Keratinocyte (primary cell): ENCODE measurements at regions not wholly inside any gene's neighbourhood (a gene's known extent, or its start where the extent isn't known, plus 50 kb on each side); places are given as distances from the start of the nearest gene placed in this dataset.

Experiments
- DNase-seq: peaks from one replicate; pipeline ENCODE4 v3.0.0-alpha.2; 2011; ENCODE audit warnings: low read depth, missing footprints, low spot score
- FAIRE-seq: peaks from 2 replicates; lab custom pipeline; 2011; peaks lifted over from hg19 to GRCh38; lab: Jason Lieb, UNC
- H2AFZ ChIP-seq: 2 replicates; pipeline ENCODE4 v1.6.0; 2012; ENCODE audit warnings: low read length, control low read depth, inconsistent platforms; ENCODE audit not compliant: control insufficient read depth
- H3K27ac ChIP-seq: 2 replicates; pipeline ENCODE4 v1.5.1; 2011; ENCODE audit warnings: low read length; ENCODE audit not compliant: control insufficient read depth, insufficient read depth
- H3K27me3 ChIP-seq: 3 replicates; pipeline ENCODE4 v1.6.0; 2011; ENCODE audit warnings: low read length; ENCODE audit not compliant: control insufficient read depth, insufficient read depth; ENCODE audit errors: extremely low read depth
- H3K36me3 ChIP-seq, 2 experiments: 2 replicates in 1 of 2; 3 replicates in 1 of 2; pipeline ENCODE4 v1.5.1; 2011; ENCODE audit warnings: low read length in 2 of 2, mild to moderate bottlenecking in 1 of 2; ENCODE audit not compliant: control insufficient read depth in 2 of 2, insufficient read depth in 2 of 2; ENCODE audit errors: extremely low read depth in 1 of 2
- H3K4me1 ChIP-seq: 3 replicates; pipeline ENCODE4 v1.5.1; 2011; ENCODE audit warnings: low read length; ENCODE audit not compliant: control insufficient read depth, insufficient read depth; ENCODE audit errors: extremely low read depth
- H3K4me2 ChIP-seq: 3 replicates; pipeline ENCODE4 v1.6.0; 2011; ENCODE audit warnings: low read depth, low read length; ENCODE audit not compliant: control insufficient read depth, insufficient read depth; ENCODE audit errors: extremely low read depth
- H3K4me3 ChIP-seq, 3 experiments: fragments of 200-600 bp in 1 of 3; sonication (generic) in 1 of 3; 2 replicates in 2 of 3; 3 replicates in 1 of 3; pipeline ENCODE4 v1.5.1; 2011 to 2016; ENCODE audit warnings: low read length in 3 of 3, mild to moderate bottlenecking in 3 of 3, control low read depth in 2 of 3, inconsistent platforms in 1 of 3, low read depth in 1 of 3, mixed read lengths in 1 of 3, mixed run types in 1 of 3, moderate library complexity in 1 of 3; ENCODE audit not compliant: control insufficient read depth in 2 of 3, insufficient read depth in 2 of 3; ENCODE audit errors: extremely low read depth in 1 of 3
- H3K79me2 ChIP-seq: 2 replicates; pipeline ENCODE4 v1.6.0; 2012; ENCODE audit warnings: low read length; ENCODE audit not compliant: control insufficient read depth, insufficient read depth
- H3K9ac ChIP-seq: 3 replicates; pipeline ENCODE4 v1.6.0; 2011; ENCODE audit warnings: low read length; ENCODE audit not compliant: control insufficient read depth, insufficient read depth; ENCODE audit errors: extremely low read depth
- H3K9me1 ChIP-seq: 3 replicates; pipeline ENCODE4 v1.6.0; 2011; ENCODE audit warnings: low read length; ENCODE audit not compliant: control insufficient read depth, insufficient read depth; ENCODE audit errors: extremely low read depth
- H3K9me3 ChIP-seq: 2 replicates; pipeline ENCODE4 v1.5.1; 2012; ENCODE audit warnings: low read depth, low read length; ENCODE audit not compliant: control insufficient read depth
- H4K20me1 ChIP-seq: 3 replicates; pipeline ENCODE4 v1.6.0; 2011; ENCODE audit warnings: low read length; ENCODE audit not compliant: control insufficient read depth, insufficient read depth; ENCODE audit errors: extremely low read depth
- EZH2 ChIP-seq: IDR thresholded peaks from one replicate; pipeline ENCODE4 v1.6.1; 2012; ENCODE audit warnings: inconsistent platforms, mild to moderate bottlenecking, low read length, moderate library complexity
- dilution Hi-C: fragments of 300-500 bp; cut with MboI; formaldehyde crosslinking; loops from one replicate; pipeline ENCODE4 v1.7.0; 2020; ENCODE audit warnings: low sequenced_read_pairs; ENCODE audit not compliant: extremely low pct_ligation_motif_present
- TF ChIP-seq, protein P1 (sequence below), 3 experiments: IDR thresholded peaks in 1 of 3; conservative IDR thresholded peaks in 1 of 3; optimal IDR thresholded peaks in 1 of 3; 2 replicates in 2 of 3; 3 replicates in 1 of 3; pipeline versions ENCODE3 to v1.5.1; 2011; ENCODE audit warnings: low read length in 3 of 3, mild to moderate bottlenecking in 3 of 3, moderate library complexity in 2 of 3, control low read depth in 1 of 3, inconsistent platforms in 1 of 3; ENCODE audit not compliant: insufficient read depth in 2 of 3; ENCODE audit errors: extremely low read depth in 1 of 3

DNA sequence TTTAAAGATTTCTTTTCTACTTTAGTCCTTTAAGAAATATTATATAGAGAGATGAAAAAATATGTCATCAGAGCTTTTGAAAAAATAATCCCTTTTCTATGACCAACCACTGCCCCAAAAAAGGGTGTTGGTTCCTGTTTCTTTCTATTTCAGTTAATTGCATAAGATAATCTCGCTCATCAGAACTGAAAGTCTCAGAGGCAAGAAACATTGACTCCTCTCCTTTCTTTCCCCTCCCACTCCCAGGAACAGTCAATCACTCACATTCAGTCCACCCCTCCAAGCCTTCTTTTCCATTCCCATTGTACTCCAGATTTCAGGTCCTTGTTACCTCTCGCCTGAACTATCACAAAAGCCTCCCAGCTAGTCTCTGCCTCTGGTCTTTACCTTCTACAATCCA is 153.7 kb upstream of the ABI3BP start:
- H3K9me3 ChIP-seq, result no peaks in the 10 kb centered on the region
- H3K9ac ChIP-seq, result no peak overlapping the region
- no peaks in the 10 kb centered on the region for H3K4me1 ChIP-seq
- no peaks in the 10 kb centered on the region for H4K20me1 ChIP-seq
- no peak for TF ChIP-seq EZH2
- TF ChIP-seq, protein P1, sequence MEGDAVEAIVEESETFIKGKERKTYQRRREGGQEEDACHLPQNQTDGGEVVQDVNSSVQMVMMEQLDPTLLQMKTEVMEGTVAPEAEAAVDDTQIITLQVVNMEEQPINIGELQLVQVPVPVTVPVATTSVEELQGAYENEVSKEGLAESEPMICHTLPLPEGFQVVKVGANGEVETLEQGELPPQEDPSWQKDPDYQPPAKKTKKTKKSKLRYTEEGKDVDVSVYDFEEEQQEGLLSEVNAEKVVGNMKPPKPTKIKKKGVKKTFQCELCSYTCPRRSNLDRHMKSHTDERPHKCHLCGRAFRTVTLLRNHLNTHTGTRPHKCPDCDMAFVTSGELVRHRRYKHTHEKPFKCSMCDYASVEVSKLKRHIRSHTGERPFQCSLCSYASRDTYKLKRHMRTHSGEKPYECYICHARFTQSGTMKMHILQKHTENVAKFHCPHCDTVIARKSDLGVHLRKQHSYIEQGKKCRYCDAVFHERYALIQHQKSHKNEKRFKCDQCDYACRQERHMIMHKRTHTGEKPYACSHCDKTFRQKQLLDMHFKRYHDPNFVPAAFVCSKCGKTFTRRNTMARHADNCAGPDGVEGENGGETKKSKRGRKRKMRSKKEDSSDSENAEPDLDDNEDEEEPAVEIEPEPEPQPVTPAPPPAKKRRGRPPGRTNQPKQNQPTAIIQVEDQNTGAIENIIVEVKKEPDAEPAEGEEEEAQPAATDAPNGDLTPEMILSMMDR (optimal IDR thresholded peaks at IDR 0.05 in 1 of 3, IDR thresholded peaks at IDR 0.05 in 1 of 3, conservative IDR thresholded peaks at IDR 0.05 in 1 of 3; ENCODE audit: extremely low read depth in 1 of 3, insufficient read depth in 2 of 3, low read length in 3 of 3), result no peak
- H2AFZ ChIP-seq, result no peak overlapping the region
- no peaks in the 10 kb centered on the region for H3K79me2 ChIP-seq
- no peak overlapping the region for H3K4me2 ChIP-seq
- no peak for DNase-seq
- no peaks in the 10 kb centered on the region for H3K27me3 ChIP-seq
- no peak overlapping the region for H3K27ac ChIP-seq
- H3K36me3 ChIP-seq, result no peaks in the 10 kb centered on the region
- dilution Hi-C loops, result no loop called here
- no peak for FAIRE-seq
- H3K9me1 ChIP-seq, result no peaks in the 10 kb centered on the region
- H3K4me3 ChIP-seq, result no peak overlapping the region

DNA sequence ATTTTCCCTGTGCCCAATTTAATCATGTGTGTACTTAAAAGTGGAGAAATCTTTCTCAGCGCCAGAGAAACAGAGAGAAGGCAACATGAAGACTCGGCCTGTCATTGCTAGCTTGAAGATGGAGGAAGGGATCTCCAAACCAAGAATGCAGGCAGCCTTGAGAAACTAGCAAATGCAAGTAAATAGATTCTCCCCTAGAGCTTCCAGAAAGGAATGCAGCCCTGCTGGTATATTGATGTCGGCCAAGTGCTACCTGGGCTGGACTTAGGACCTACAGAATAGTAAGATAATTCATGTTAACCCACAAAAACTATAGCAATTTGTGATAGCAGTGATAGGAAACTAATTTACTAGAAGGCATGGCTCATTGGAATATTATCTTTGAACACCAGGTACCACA is 150.9 kb upstream of the ABI3BP start:
- dilution Hi-C loops, result no loop called here
- TF ChIP-seq EZH2, result no peak
- TF ChIP-seq, protein P1 (optimal IDR thresholded peaks at IDR 0.05 in 1 of 3, IDR thresholded peaks at IDR 0.05 in 1 of 3, conservative IDR thresholded peaks at IDR 0.05 in 1 of 3; ENCODE audit: extremely low read depth in 1 of 3, insufficient read depth in 2 of 3, low read length in 3 of 3), result no peak
- FAIRE-seq, result no peak

More for the DNA sequence above, 150.9 kb upstream of the ABI3BP start:
- Histone ChIP-seq H4K20me1 (no peaks in the 10 kb centered on the region), H3K9me3 (no peaks in the 10 kb centered on the region), H3K4me2 (no peak overlapping the region), H3K4me3 (no peak overlapping the region), H3K9me1 (no peaks in the 10 kb centered on the region), H3K36me3 (no peaks in the 10 kb centered on the region), H2AFZ (no peak overlapping the region), H3K27ac (no peak overlapping the region), H3K9ac (no peak overlapping the region), H3K27me3 (no peaks in the 10 kb centered on the region), H3K79me2 (no peaks in the 10 kb centered on the region), H3K4me1 (no peaks in the 10 kb centered on the region)
- no peak for DNase-seq
